Erythroblast (primary cell): ENCODE measurements at regions not wholly inside any gene's neighbourhood (a gene's known extent, or its start where the extent isn't known, plus 50 kb on each side); places are given as distances from the start of the nearest gene placed in this dataset.

ENCODE experiments used
- GATA1 ChIP-seq: IDR thresholded peaks from 2 replicates; pipeline ENCODE4 v1.6.1; 2011; ENCODE audit warnings: low read depth, mild to moderate bottlenecking, control low read depth, low read length, moderate library complexity
- POLR2A ChIP-seq: IDR thresholded peaks from 2 replicates; pipeline ENCODE4 v1.6.1; 2011; ENCODE audit warnings: mild to moderate bottlenecking, low read length

- TF ChIP-seq POLR2A = no peak
- TF ChIP-seq GATA1 = no peak
Observed at GRCh38 chr12:59158066-59158465, 237.8 kb upstream of the LRIG3 start.
